A673 (cell line): ENCODE measurements at regions not wholly inside any gene's neighbourhood (a gene's known extent, or its start where the extent isn't known, plus 50 kb on each side); places are given as distances from the start of the nearest gene placed in this dataset.
"Not testable (repeated sequence)": the region's sequence is repeated elsewhere in the genome, so short reads cannot be mapped to it uniquely, and the experiment has no call there.

Experiments
- CTCF ChIP-seq: fragments of 300-800, 200-600 bp; sonication (generic); conservative IDR thresholded peaks from 2 replicates; pipeline ENCODE4 v1.5.1; 2017; ENCODE audit warnings: low read depth, mild to moderate bottlenecking, antibody characterized with exemption, low read length, moderate library complexity, mixed read lengths
- EZH2 ChIP-seq: fragments of 200-600 bp; sonication (generic); IDR thresholded peaks from 2 replicates; pipeline ENCODE4 v1.6.1; 2017; ENCODE audit warnings: borderline replicate concordance, low read depth, mild to moderate bottlenecking, mixed read lengths, antibody characterized with exemption, low read length; ENCODE audit not compliant: poor library complexity, severe bottlenecking

DNA sequence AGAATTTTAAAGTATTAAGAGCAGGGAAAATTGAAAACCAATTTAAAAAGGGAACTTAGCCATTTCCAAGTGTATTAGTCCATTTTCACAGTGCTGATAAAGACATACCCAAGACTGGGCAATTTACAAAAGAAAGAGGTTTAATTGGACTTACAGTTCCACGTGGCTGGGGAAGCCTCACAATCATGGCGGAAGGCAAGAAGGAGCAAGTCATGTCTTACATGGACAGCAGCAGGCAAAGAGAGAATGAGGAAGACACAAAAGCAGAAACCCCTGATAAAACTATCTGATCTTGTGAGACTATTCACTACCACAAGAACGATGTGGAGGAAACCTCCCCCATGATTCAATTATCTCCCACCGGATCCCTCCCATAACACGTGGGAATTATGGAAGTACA lies 178.8 kb downstream of the ERCC6L2 start:
- TF ChIP-seq CTCF, EZH2: not testable (repeated sequence)
